ENCODE measurements at regions not wholly inside any gene's neighbourhood (a gene's known extent, or its start where the extent isn't known, plus 50 kb on each side); places are given as distances from the start of the nearest gene placed in this dataset.
A peak's percentile ranks its signal among the peaks of the same experiment; 100 is the strongest.

- TF ChIP-seq ZNF841 (CRISPR knock-in tag; IDR thresholded peaks at IDR 0.05; ENCODE audit: borderline replicate concordance) (no peak), ZNF432 (CRISPR knock-in tag; IDR thresholded peaks at IDR 0.05; ENCODE audit: borderline replicate concordance) (no peak), ZNF263 (CRISPR knock-in tag; IDR thresholded peaks at IDR 0.05) (no peak), POLR2AphosphoS2 (IDR thresholded peaks at IDR 0.05; ENCODE audit: low read depth, low read length) (no peak), HOXA3 (CRISPR knock-in tag; IDR thresholded peaks at IDR 0.05) (no peak), KLF6 (CRISPR knock-in tag; IDR thresholded peaks at IDR 0.05) (no peak), RARA (CRISPR knock-in tag; IDR thresholded peaks at IDR 0.05) (peak; percentile 7; the same call in 1 of the 2 replicates), NFKB2 (CRISPR knock-in tag; IDR thresholded peaks at IDR 0.05; ENCODE audit: borderline replicate concordance) (no peak), ZHX1 (CRISPR knock-in tag; IDR thresholded peaks at IDR 0.05; ENCODE audit: low read depth) (no peak), ZNF333 (CRISPR knock-in tag; IDR thresholded peaks at IDR 0.05; ENCODE audit: borderline replicate concordance) (no peak), TBX3 (IDR thresholded peaks at IDR 0.05; ENCODE audit: borderline replicate concordance) (no peak), AGO1 (IDR thresholded peaks at IDR 0.05; ENCODE audit: low read depth, low read length, poor library complexity, severe bottlenecking) (no peak), NR2F2 (IDR thresholded peaks at IDR 0.05; ENCODE audit: borderline replicate concordance, low read depth) (peak; percentile 60; the same call in 1 of the 2 replicates), FOXA3 (CRISPR knock-in tag; IDR thresholded peaks at IDR 0.05) (peak; percentile 91), ELF1 (CRISPR knock-in tag; IDR thresholded peaks at IDR 0.05) (no peak), ZNF709 (CRISPR knock-in tag; IDR thresholded peaks at IDR 0.05) (no peak), UBTF (CRISPR knock-in tag; IDR thresholded peaks at IDR 0.05) (no peak), NBN (conservative IDR thresholded peaks at IDR 0.05) (no peak), RXRB (CRISPR knock-in tag; IDR thresholded peaks at IDR 0.05; ENCODE audit: borderline replicate concordance) (peak; percentile 10; the same call in 1 of the 2 replicates), ASH2L (IDR thresholded peaks at IDR 0.05; ENCODE audit: insufficient read length, low read depth, low read length) (no peak), ZNF331 (CRISPR knock-in tag; IDR thresholded peaks at IDR 0.05) (no peak), MTA1 (CRISPR knock-in tag; IDR thresholded peaks at IDR 0.05; ENCODE audit: borderline replicate concordance) (no peak), SALL2 (CRISPR knock-in tag; IDR thresholded peaks at IDR 0.05) (no peak)
- TF ChIP-seq, protein P1, sequence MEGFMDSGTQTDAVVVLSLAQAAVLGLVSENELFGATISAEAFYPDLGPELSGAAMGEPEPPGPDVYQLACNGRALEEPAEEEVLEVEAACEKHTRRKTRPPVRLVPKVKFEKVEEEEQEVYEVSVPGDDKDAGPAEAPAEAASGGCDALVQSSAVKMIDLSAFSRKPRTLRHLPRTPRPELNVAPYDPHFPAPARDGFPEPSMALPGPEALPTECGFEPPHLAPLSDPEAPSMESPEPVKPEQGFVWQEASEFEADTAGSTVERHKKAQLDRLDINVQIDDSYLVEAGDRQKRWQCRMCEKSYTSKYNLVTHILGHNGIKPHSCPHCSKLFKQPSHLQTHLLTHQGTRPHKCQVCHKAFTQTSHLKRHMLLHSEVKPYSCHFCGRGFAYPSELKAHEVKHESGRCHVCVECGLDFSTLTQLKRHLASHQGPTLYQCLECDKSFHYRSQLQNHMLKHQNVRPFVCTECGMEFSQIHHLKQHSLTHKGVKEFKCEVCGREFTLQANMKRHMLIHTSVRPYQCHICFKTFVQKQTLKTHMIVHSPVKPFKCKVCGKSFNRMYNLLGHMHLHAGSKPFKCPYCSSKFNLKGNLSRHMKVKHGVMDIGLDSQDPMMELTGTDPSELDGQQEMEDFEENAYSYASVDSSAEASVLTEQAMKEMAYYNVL (CRISPR knock-in tag; IDR thresholded peaks at IDR 0.05; ENCODE audit: borderline replicate concordance), result no peak
- TF ChIP-seq, protein P2, sequence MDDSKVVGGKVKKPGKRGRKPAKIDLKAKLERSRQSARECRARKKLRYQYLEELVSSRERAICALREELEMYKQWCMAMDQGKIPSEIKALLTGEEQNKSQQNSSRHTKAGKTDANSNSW (CRISPR knock-in tag; IDR thresholded peaks at IDR 0.05; ENCODE audit: borderline replicate concordance), result no peak
These were observed 412.7 kb downstream of the ACTL7B start (continued) for GRCh38 chr9:108443019-108443633.

All from HepG2 (cell line).